ENCODE measurements at regions not wholly inside any gene's neighbourhood (a gene's known extent, or its start where the extent isn't known, plus 50 kb on each side); places are given as distances from the start of the nearest gene placed in this dataset.
"Not testable (repeated sequence)": the region's sequence is repeated elsewhere in the genome, so short reads cannot be mapped to it uniquely, and the experiment has no call there.

GRCh38 chr12:67534681-67535080 lies 113.9 kb upstream of the DYRK2 start:
- peak; percentile 79 to 83 for DNase-seq (ENCODE audit: low read depth in 2 of 2)

GRCh38 chr12:67535176-67535575 lies 113.4 kb upstream of the DYRK2 start:
- DNase-seq (ENCODE audit: low read depth in 2 of 2), result no peak

- DNase-seq (ENCODE audit: low read depth in 2 of 2), result no peak
Observed at GRCh38 chr12:67535971-67536370, 112.6 kb upstream of the DYRK2 start.

GRCh38 chr12:67539329-67539728 lies 109.2 kb upstream of the DYRK2 start:
- no peak for DNase-seq (ENCODE audit: low read depth in 2 of 2)

- no peak for DNase-seq (ENCODE audit: low read depth in 2 of 2)
Observed at GRCh38 chr12:67539946-67540345, 108.6 kb upstream of the DYRK2 start.

GRCh38 chr12:67540920-67541624 lies 107.5 kb upstream of the DYRK2 start:
- no peak for DNase-seq (ENCODE audit: low read depth in 2 of 2)

- no peak for DNase-seq (ENCODE audit: low read depth in 2 of 2)
Observed at GRCh38 chr12:67541625-67541991, 106.9 kb upstream of the DYRK2 start.

GRCh38 chr12:67543021-67543770 lies 105.3 kb upstream of the DYRK2 start:
- no peak for DNase-seq (ENCODE audit: low read depth in 2 of 2)

- DNase-seq (ENCODE audit: low read depth in 2 of 2), result no peak
Observed at GRCh38 chr12:67545298-67545697, 103.2 kb upstream of the DYRK2 start.

- no peak for DNase-seq (ENCODE audit: low read depth in 2 of 2)
Observed at GRCh38 chr12:67546746-67547145, 101.8 kb upstream of the DYRK2 start.

- DNase-seq (ENCODE audit: low read depth in 2 of 2), result not testable (repeated sequence)
Observed at GRCh38 chr12:67555075-67555717, 93.3 kb upstream of the DYRK2 start.

- DNase-seq (ENCODE audit: low read depth in 2 of 2), result no peak
Observed at GRCh38 chr12:67558775-67559174, 89.8 kb upstream of the DYRK2 start.

GRCh38 chr12:67559751-67560150 lies 88.8 kb upstream of the DYRK2 start:
- no peak for DNase-seq (ENCODE audit: low read depth in 2 of 2)

GRCh38 chr12:67562513-67563287 lies 85.8 kb upstream of the DYRK2 start:
- DNase-seq (ENCODE audit: low read depth in 2 of 2), result no peak

GRCh38 chr12:67568055-67568454 lies 80.5 kb upstream of the DYRK2 start:
- DNase-seq (ENCODE audit: low read depth in 2 of 2), result no peak

GRCh38 chr12:67572492-67572891 lies 76.1 kb upstream of the DYRK2 start:
- DNase-seq (ENCODE audit: low read depth in 2 of 2), result no peak

- no peak for DNase-seq (ENCODE audit: low read depth in 2 of 2)
Observed at GRCh38 chr12:67573566-67573965, 75.0 kb upstream of the DYRK2 start.

- DNase-seq (ENCODE audit: low read depth in 2 of 2), result no peak
Observed at GRCh38 chr12:67578976-67579661, 69.4 kb upstream of the DYRK2 start.

GRCh38 chr12:67579662-67580003 lies 68.9 kb upstream of the DYRK2 start:
- DNase-seq (ENCODE audit: low read depth in 2 of 2), result no peak

GRCh38 chr12:67582238-67582834 lies 66.2 kb upstream of the DYRK2 start:
- DNase-seq (ENCODE audit: low read depth in 2 of 2), result no peak

GRCh38 chr12:67582844-67583243 lies 65.7 kb upstream of the DYRK2 start:
- DNase-seq (ENCODE audit: low read depth in 2 of 2), result no peak
